HUES64 (cell line): ENCODE measurements at regions not wholly inside any gene's neighbourhood (a gene's known extent, or its start where the extent isn't known, plus 50 kb on each side); places are given as distances from the start of the nearest gene placed in this dataset.
"Not testable (repeated sequence)": the region's sequence is repeated elsewhere in the genome, so short reads cannot be mapped to it uniquely, and the experiment has no call there.

ENCODE experiments used
- H3K27ac ChIP-seq: 2 replicates; pipeline ENCODE4 v1.7.0; 2013; ENCODE audit warnings: low read depth, low read length, inconsistent platforms
- H3K27me3 ChIP-seq: 2 replicates; pipeline ENCODE4 v1.6.1; 2013; ENCODE audit warnings: mild to moderate bottlenecking, low read length; ENCODE audit not compliant: insufficient read depth
- H3K36me3 ChIP-seq: 2 replicates; pipeline ENCODE4 v1.6.1; 2013; ENCODE audit warnings: mild to moderate bottlenecking, low read length; ENCODE audit not compliant: insufficient read depth
- H3K4me1 ChIP-seq: 2 replicates; pipeline ENCODE4 v1.6.1; 2013; ENCODE audit warnings: mild to moderate bottlenecking, low read length, moderate library complexity; ENCODE audit not compliant: insufficient read depth
- H3K4me3 ChIP-seq: 2 replicates; pipeline ENCODE4 v1.5.1; 2013; ENCODE audit warnings: mild to moderate bottlenecking, low read length, moderate library complexity
- H3K9ac ChIP-seq: 2 replicates; pipeline ENCODE4 v1.6.1; 2013; ENCODE audit warnings: mild to moderate bottlenecking, low read depth, low read length
- H3K9me3 ChIP-seq: 2 replicates; pipeline ENCODE4 v1.6.1; 2013; ENCODE audit warnings: low read depth, low read length; ENCODE audit not compliant: insufficient read depth
- WGBS: fragments of 150-250, 120-280 bp; methylation state at CpG from one replicate; pipeline ENCODE4 v1.1.7; 2013; ENCODE audit warnings: missing lambda C conversion rate; 5-methylcytosine and 5-hydroxymethylcytosine counted together

DNA sequence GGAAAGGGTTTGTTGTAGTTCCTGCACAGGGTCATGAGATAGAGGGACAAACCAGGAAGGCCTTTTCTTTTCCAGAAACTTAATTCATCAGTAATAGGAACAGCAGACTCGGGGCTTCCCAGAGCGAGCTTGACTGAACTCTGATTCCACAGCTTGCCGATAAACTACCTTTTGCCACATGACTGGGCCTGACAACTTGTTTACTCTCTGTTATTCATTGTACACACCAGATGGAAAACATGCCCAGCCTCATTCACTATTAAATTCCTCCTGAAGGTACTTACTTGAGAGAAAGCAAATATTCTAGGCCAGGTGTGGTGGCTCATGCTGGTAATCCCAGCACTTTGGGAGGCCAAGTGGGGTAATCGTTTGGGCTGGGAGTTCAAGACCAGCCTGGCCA is 77.1 kb upstream of the FGFR2 start:
- Histone ChIP-seq H3K27me3 (no peaks in the 10 kb centered on the region), H3K36me3 (no peaks in the 10 kb centered on the region), H3K27ac (no peak overlapping the region), H3K9me3 (peaks cover 8% of the 10 kb centered on the region; the same call in 1 of the 2 replicates), H3K4me1 (no peaks in the 10 kb centered on the region; the same call in 1 of the 2 replicates), H3K9ac (no peak overlapping the region), H3K4me3 (no peak overlapping the region)
- 96% methylated on average over 4 of the region's 4 CpGs for WGBS

DNA sequence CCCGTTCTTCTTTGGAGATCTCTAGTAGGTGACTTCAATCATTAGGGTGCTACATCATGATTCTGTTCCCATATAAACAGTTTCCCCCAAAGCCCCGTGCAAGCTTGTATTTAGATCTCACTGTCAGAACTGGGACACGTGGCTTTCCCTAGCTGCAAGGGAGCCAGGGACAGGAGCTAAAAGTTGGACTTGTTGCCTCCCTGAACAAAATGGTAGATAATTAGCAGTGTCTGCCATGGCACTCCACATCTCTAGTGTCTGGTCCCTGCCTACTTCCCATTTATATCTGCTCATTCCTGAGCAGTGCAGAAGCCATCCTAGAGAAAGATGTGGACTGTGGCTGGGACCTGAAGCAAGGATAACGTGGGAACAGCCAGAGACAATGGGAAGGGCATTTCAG is 76.6 kb upstream of the FGFR2 start:
- Histone ChIP-seq H3K27me3 (no peaks in the 10 kb centered on the region), H3K9me3 (peaks cover 8% of the 10 kb centered on the region; the same call in 1 of the 2 replicates), H3K4me1 (no peaks in the 10 kb centered on the region), H3K27ac (no peak overlapping the region), H3K9ac (no peak overlapping the region), H3K4me3 (no peak overlapping the region), H3K36me3 (no peaks in the 10 kb centered on the region)
- WGBS = 92% methylated on average over 4 of the region's 4 CpGs

DNA sequence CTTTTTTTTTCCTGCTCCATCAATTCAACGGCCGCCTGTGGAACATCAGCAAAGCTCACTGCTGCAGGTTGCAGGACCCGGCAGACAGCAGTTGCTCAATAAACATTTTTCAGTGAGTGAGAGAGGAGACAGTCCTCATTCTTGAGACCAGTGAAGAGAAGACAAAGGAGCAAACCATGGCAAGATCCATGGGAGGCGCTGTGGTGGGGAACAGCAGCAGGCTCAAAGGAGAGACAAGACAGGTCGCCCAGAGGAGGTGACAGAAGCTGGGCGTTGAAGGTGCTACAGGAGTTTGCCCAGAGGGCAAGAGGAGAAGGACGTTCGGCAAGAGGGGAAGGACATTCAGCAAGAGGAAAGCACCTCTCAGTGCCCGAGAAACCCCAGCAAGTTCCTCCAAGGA is 74.5 kb upstream of the FGFR2 start:
- Histone ChIP-seq H3K9ac (no peak overlapping the region), H3K4me3 (no peak overlapping the region), H3K9me3 (no peaks in the 10 kb centered on the region), H3K36me3 (no peaks in the 10 kb centered on the region), H3K4me1 (peaks cover 20% of the 10 kb centered on the region), H3K27me3 (no peaks in the 10 kb centered on the region), H3K27ac (no peak overlapping the region)
- 80% methylated on average over 9 of the region's 9 CpGs for WGBS

DNA sequence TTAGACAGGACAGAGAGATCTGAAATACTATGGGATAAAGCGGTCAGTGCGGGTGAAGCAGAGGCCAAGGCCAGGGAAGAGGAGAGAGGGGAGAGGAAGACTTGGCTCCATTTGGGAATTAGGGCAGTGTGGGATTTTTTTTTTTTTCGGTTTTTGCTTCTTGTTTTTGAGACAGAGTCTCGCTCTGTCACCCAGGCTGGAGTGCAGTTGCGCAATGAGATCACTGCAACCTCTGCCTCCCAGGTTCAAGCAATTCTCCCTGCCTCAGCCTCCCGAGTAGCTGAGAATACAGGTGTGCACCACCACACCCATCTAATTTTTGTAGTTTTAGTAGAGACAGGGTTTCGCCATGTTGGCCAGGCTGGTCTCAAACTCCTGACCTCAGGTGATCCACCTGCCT is 71.6 kb upstream of the FGFR2 start:
- H3K4me3 ChIP-seq, H3K27ac ChIP-seq, H3K27me3 ChIP-seq, H3K9me3 ChIP-seq, H3K9ac ChIP-seq, H3K36me3 ChIP-seq: not testable (repeated sequence)
- 87% methylated on average over 7 of the region's 7 CpGs for WGBS
- peaks cover 21% of the 10 kb centered on the region for H3K4me1 ChIP-seq

DNA sequence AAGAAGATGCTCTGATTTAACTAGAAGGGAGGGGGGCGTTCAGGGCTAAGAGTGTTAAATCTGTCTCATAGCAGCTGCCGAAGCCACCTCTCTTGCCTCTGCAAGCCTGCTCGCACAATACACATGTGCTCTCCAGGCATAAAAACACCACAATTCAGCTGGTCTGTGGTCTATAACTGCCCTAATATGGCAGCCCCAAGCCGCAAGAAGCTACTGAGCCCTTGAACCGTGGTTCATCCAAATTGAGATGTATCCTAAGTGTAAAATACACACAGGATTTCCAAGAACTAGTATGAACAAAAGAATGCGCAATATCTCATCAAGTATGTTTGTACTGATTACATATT is 70.8 kb upstream of the FGFR2 start:
- Histone ChIP-seq H3K4me1 (peaks cover 21% of the 10 kb centered on the region), H3K4me3 (no peak overlapping the region), H3K9ac (no peak overlapping the region)

DNA sequence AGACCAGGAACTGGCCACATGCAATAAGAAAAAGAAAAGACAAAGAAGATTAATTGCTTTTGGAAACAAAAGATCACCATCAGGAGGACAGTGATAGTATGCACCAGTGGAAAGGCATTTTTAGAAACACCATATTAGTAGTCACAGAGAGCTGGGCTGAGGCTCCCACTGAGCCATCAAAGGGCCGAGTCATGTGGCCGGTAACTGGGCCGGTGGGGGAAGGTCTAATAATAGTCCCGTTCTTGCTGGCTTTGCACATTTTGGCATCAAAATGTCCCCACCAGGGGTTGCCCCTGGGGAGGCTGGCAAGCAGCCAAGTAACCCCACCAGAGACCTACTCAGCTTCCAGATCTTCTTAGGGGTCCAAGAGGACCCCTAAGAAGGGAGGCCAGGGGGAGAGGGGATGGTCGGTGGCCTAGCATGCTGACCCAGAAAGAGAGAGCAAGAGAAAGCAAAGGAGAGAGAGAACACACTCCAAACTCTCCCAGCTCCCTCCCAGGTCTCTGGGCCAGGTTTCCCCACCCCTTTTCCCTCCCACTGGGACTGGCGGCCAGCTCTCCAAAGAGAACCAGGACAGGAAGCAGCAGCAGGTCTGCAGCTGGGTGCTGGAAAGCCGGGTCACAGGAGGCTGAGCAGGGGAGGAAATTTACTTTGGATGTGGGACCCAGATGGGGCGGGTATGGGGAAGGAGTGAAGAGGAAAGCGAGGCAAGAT is 70.2 kb upstream of the FGFR2 start:
- 9% methylated on average over 9 of the region's 9 CpGs for WGBS
- H3K4me3 ChIP-seq = no peak overlapping the region
- H3K27me3 ChIP-seq = no peaks in the 10 kb centered on the region
- H3K4me1 ChIP-seq = peaks cover 21% of the 10 kb centered on the region
- no peaks in the 10 kb centered on the region for H3K36me3 ChIP-seq
- peak overlapping the region; percentile 75 for H3K27ac ChIP-seq
- 0 out of 2 replicates have a peak, but pooled peaks cover 2% of the 10 kb centered on the region for H3K9me3 ChIP-seq
- H3K9ac ChIP-seq = no peak overlapping the region; the same call in 1 of the 2 replicates

More for the DNA sequence above, 70.8 kb upstream of the FGFR2 start:
- H3K36me3 ChIP-seq = no peaks in the 10 kb centered on the region
- 0 out of 2 replicates have a peak, but pooled peaks cover 2% of the 10 kb centered on the region for H3K9me3 ChIP-seq
- 51% methylated on average over 5 of the region's 6 CpGs for WGBS
- peak overlapping the region; percentile 75; the same call in 1 of the 2 replicates for H3K27ac ChIP-seq
- H3K27me3 ChIP-seq = no peaks in the 10 kb centered on the region

DNA sequence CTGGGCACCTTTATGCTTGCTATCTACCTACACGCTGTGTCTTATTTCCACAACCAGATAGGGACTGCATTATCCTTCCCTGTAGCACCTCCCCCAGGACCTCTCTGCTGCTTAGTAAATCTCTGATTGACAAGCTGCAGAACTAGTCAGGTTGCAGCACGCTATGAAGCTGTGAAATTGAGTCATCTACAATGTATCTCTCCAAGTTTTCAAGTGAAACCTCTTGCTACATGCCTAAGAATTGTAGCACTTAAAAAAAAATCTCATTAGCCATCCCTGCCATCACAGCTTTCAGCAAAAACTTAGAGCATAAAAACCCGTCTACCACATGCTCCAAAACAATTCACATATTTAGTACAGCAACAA is 69.7 kb upstream of the FGFR2 start:
- Histone ChIP-seq H3K9me3 (0 out of 2 replicates have a peak, but pooled peaks cover 2% of the 10 kb centered on the region), H3K27ac (no peak overlapping the region; the same call in 1 of the 2 replicates), H3K36me3 (no peaks in the 10 kb centered on the region), H3K27me3 (no peaks in the 10 kb centered on the region), H3K4me3 (no peak overlapping the region), H3K9ac (no peak overlapping the region; the same call in 1 of the 2 replicates), H3K4me1 (peaks cover 21% of the 10 kb centered on the region)
- 75% methylated on average over 3 of the region's 3 CpGs for WGBS

DNA sequence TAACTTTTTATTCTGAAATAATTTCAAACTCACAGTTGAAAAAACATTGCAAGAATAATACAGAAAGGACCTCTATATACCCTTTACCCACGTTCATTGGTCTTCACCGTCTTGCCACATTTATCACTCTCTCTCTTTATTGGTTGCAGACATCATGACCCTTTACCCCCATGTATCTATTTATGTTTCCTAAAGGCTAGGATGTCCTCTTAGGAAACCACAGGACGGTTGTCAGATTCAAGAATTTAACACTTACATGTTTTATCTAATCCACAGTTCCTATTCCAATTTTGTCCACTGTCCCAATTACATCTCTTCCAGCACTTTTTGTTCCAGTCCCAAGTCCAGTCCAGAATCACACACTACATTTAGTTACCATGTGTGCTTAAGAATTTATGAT is 67.6 kb upstream of the FGFR2 start:
- H3K4me3 ChIP-seq = no peak overlapping the region
- H3K36me3 ChIP-seq = no peaks in the 10 kb centered on the region
- H3K9me3 ChIP-seq = 0 out of 2 replicates have a peak, but pooled peaks cover 2% of the 10 kb centered on the region
- peaks cover 21% of the 10 kb centered on the region for H3K4me1 ChIP-seq
- H3K27ac ChIP-seq = no peak overlapping the region
- H3K27me3 ChIP-seq = no peaks in the 10 kb centered on the region
- no peak overlapping the region for H3K9ac ChIP-seq
- WGBS = 96% methylated on average over 3 of the region's 3 CpGs

DNA sequence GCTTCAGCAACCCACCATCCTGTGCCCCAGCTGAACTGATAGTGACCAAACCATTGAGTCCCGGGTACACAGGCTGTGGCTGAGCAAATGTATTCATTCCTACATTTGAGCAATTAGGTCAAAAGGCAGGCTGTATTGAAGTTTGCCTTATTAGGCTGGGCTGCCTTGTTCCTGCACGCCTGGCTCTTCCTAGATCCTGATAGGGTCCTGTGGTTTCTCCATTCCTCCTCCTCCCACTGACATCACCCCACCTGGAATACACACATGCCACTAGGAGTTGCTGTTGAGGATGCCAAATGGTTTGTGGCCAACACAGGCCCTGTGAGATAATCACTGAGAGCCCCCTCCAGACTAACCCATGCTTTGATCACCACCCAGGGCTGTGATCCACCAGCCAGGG is 66.4 kb upstream of the FGFR2 start:
- H3K4me1 ChIP-seq = peaks cover 20% of the 10 kb centered on the region
- 91% methylated on average over 2 of the region's 2 CpGs for WGBS

DNA sequence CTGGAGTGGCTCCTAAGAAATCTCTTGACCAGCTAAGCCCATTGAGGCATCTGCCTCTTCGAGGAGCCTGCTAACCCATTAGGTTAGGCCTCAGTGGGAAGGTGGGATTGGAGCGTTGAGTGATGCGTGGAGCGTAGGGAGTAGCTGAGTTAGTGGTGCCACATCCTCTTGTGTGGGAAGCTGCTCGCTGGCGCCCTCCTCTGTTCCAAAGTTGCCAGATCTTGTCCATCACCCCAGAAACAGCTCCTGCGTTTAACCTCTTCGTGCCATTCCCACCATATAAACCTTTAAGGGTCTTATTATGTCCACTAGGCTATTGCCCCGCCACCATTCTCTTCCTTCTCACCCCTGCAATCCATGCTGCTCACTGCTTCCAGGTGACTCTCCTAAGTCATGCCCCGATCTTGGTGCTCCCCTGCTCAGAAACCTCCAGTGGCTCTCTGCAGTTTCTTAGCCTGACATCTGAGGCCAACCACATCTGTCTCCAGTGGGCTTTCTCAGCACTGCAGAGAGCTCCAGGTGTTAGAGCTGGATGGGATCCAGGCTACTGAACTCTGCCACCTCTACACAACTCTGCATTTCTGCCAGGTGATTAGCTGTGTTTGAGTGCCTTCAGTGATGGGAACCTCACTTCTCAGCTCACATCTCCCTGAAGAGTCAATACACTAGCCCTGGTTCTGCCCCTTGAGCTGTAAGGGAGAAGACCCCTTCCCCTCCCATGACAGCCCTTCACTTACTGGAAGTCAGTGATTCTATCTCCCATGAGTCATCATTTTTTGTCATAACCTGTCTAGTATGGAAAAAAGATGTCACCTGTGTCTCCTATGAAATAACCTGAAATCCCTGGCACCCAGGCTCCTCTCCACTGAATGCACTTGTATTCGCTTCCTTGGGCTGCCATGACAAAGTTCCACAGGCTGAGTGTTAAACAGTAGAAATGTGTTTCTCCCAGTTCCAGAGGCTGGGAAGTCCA is 65.0 kb upstream of the FGFR2 start:
- no peak overlapping the region for H3K9ac ChIP-seq
- H3K4me1 ChIP-seq = peaks cover 6% of the 10 kb centered on the region
- H3K36me3 ChIP-seq = no peaks in the 10 kb centered on the region
- WGBS = 48% methylated on average over 11 of the region's 11 CpGs
- H3K27me3 ChIP-seq = no peaks in the 10 kb centered on the region
- H3K27ac ChIP-seq = no peak overlapping the region
- 0 out of 2 replicates have a peak, but pooled peaks cover 2% of the 10 kb centered on the region for H3K9me3 ChIP-seq
- H3K4me3 ChIP-seq = no peak overlapping the region

More for the DNA sequence above, 66.4 kb upstream of the FGFR2 start:
- Histone ChIP-seq H3K9ac (no peak overlapping the region), H3K4me3 (no peak overlapping the region), H3K27me3 (no peaks in the 10 kb centered on the region), H3K9me3 (0 out of 2 replicates have a peak, but pooled peaks cover 2% of the 10 kb centered on the region), H3K36me3 (no peaks in the 10 kb centered on the region), H3K27ac (no peak overlapping the region)

DNA sequence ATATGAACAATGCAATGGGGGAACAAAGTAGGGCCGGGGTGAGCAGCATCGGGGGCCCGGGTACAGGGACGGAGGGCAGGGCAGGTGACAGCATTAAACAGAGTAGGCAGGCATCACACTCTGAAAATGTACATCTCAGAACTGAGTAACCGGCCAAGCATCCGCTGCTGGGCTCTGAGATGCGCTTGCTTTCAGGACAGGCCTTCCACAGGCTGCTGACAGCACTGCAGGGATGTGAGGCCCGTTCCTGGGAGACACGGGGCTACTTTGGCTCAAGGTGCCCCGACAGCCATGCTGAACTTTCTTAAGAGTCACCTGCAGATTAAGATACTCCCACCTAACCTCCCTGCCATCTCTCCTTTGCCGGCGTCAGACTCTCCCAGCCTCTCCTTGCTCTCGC is 64.3 kb upstream of the FGFR2 start:
- no peak overlapping the region for H3K27ac ChIP-seq
- H3K9ac ChIP-seq = no peak overlapping the region
- no peaks in the 10 kb centered on the region for H3K36me3 ChIP-seq
- H3K4me3 ChIP-seq = no peak overlapping the region
- WGBS = 82% methylated on average over 13 of the region's 13 CpGs
- 0 out of 2 replicates have a peak, but pooled peaks cover 2% of the 10 kb centered on the region for H3K9me3 ChIP-seq
- H3K4me1 ChIP-seq = no peaks in the 10 kb centered on the region
- H3K27me3 ChIP-seq = no peaks in the 10 kb centered on the region
